ENCODE measurements at regions not wholly inside any gene's neighbourhood (a gene's known extent, or its start where the extent isn't known, plus 50 kb on each side); places are given as distances from the start of the nearest gene placed in this dataset.

- TF ChIP-seq ATF3 (IDR thresholded peaks at IDR 0.05; ENCODE audit: insufficient read depth, low read depth, low read length), result no peak
Observed at GRCh38 chr3:3639078-3639477, 160.2 kb upstream of the LRRN1 start (continued).

Measured in H1 (cell line).